ENCODE measurements at regions not wholly inside any gene's neighbourhood (a gene's known extent, or its start where the extent isn't known, plus 50 kb on each side); places are given as distances from the start of the nearest gene placed in this dataset.

- Mint-ChIP-seq H3K27ac (no peak overlapping the region), H3K27me3 (ENCODE audit: insufficient read depth) (peaks cover 7% of the 10 kb centered on the region), H3K4me1 (ENCODE audit: low read depth) (peaks cover 24% of the 10 kb centered on the region), H3K4me3 (no peak overlapping the region), H3K36me3 (ENCODE audit: low read depth) (no peaks in the 10 kb centered on the region), H3K9me3 (no peaks in the 10 kb centered on the region)
- no peak for TF ChIP-seq CTCF (IDR thresholded peaks at IDR 0.05)
- DNase-seq: no peak
Observed at GRCh38 chr6:4670824-4671409, 105.3 kb upstream of the CDYL start.

GRCh38 chr6:4670290-4670689 is 105.9 kb upstream of the CDYL start:
- Mint-ChIP-seq H3K9me3 (no peaks in the 10 kb centered on the region), H3K4me1 (ENCODE audit: low read depth) (peaks cover 30% of the 10 kb centered on the region), H3K27me3 (ENCODE audit: insufficient read depth) (peaks cover 7% of the 10 kb centered on the region), H3K27ac (no peak overlapping the region), H3K4me3 (no peak overlapping the region), H3K36me3 (ENCODE audit: low read depth) (no peaks in the 10 kb centered on the region)
- no peak for DNase-seq
- no peak for TF ChIP-seq CTCF (IDR thresholded peaks at IDR 0.05)

- Mint-ChIP-seq H3K27me3 (ENCODE audit: insufficient read depth) (no peaks in the 10 kb centered on the region; the same call in 1 of the 2 replicates), H3K4me1 (ENCODE audit: low read depth) (peaks cover 48% of the 10 kb centered on the region), H3K9me3 (no peaks in the 10 kb centered on the region), H3K36me3 (ENCODE audit: low read depth) (0 out of 2 replicates have a peak, but pooled peaks cover 2% of the 10 kb centered on the region), H3K4me3 (no peak overlapping the region), H3K27ac (no peak overlapping the region)
- DNase-seq: no peak
- TF ChIP-seq CTCF (IDR thresholded peaks at IDR 0.05): no peak
Observed at GRCh38 chr6:4668271-4669179, 107.7 kb upstream of the CDYL start.

- Mint-ChIP-seq H3K4me3 (no peak overlapping the region), H3K4me1 (ENCODE audit: low read depth) (peaks cover 54% of the 10 kb centered on the region), H3K9me3 (no peaks in the 10 kb centered on the region), H3K36me3 (ENCODE audit: low read depth) (0 out of 2 replicates have a peak, but pooled peaks cover 4% of the 10 kb centered on the region), H3K27ac (no peak overlapping the region), H3K27me3 (ENCODE audit: insufficient read depth) (no peaks in the 10 kb centered on the region; the same call in 1 of the 2 replicates)
- TF ChIP-seq CTCF (IDR thresholded peaks at IDR 0.05): no peak
- no peak for DNase-seq
Observed at GRCh38 chr6:4667591-4667990, 108.6 kb upstream of the CDYL start.

GRCh38 chr6:4666886-4667513 is 109.2 kb upstream of the CDYL start:
- no peak overlapping the region for H3K27ac Mint-ChIP-seq
- H3K4me3 Mint-ChIP-seq: no peak overlapping the region
- no peak for TF ChIP-seq CTCF (IDR thresholded peaks at IDR 0.05)
- no peaks in the 10 kb centered on the region; the same call in 1 of the 2 replicates for H3K27me3 Mint-ChIP-seq (ENCODE audit: insufficient read depth)
- H3K9me3 Mint-ChIP-seq: no peaks in the 10 kb centered on the region
- no peak for DNase-seq
- 0 out of 2 replicates have a peak, but pooled peaks cover 4% of the 10 kb centered on the region for H3K36me3 Mint-ChIP-seq (ENCODE audit: low read depth)
- peaks cover 54% of the 10 kb centered on the region for H3K4me1 Mint-ChIP-seq (ENCODE audit: low read depth)
